Inferior parietal cortex (tissue), 1 donor: ENCODE measurements at regions not wholly inside any gene's neighbourhood (a gene's known extent, or its start where the extent isn't known, plus 50 kb on each side); places are given as distances from the start of the nearest gene placed in this dataset.
"Not testable (repeated sequence)": the region's sequence is repeated elsewhere in the genome, so short reads cannot be mapped to it uniquely, and the experiment has no call there.

Experiments
- DNase-seq: peaks from one replicate; pipeline ENCODE4 v3.0.0-alpha.2; 2016; ENCODE audit errors: extremely low spot score

GRCh38 chr6:11409371-11409770 is 128.2 kb upstream of the TMEM170B start:
- DNase-seq, result no peak

GRCh38 chr6:11407414-11407813 is 130.1 kb upstream of the TMEM170B start:
- DNase-seq, result no peak

GRCh38 chr6:11404838-11405237 is 132.7 kb upstream of the TMEM170B start:
- no peak for DNase-seq

GRCh38 chr6:11404081-11404480 is 133.5 kb upstream of the TMEM170B start:
- no peak for DNase-seq

- DNase-seq, result no peak
Observed at GRCh38 chr6:11403035-11403601, 134.4 kb upstream of the TMEM170B start.

GRCh38 chr6:11402581-11402980 is 135.0 kb upstream of the TMEM170B start:
- DNase-seq, result not testable (repeated sequence)

GRCh38 chr6:11401954-11402353 is 135.6 kb upstream of the TMEM170B start:
- not testable (repeated sequence) for DNase-seq

- no peak for DNase-seq
Observed at GRCh38 chr6:11398451-11399326, 138.9 kb upstream of the TMEM170B start.

GRCh38 chr6:11397622-11398450 is 139.7 kb upstream of the TMEM170B start:
- DNase-seq, result no peak

- DNase-seq, result no peak
Observed at GRCh38 chr6:11396860-11397259, 140.7 kb upstream of the TMEM170B start.

GRCh38 chr6:11393713-11394627 is 143.6 kb upstream of the TMEM170B start:
- DNase-seq, result no peak

GRCh38 chr6:11392778-11393507 is 144.6 kb upstream of the TMEM170B start:
- DNase-seq, result no peak

GRCh38 chr6:11391934-11392777 is 145.4 kb upstream of the TMEM170B start:
- DNase-seq, result no peak

GRCh38 chr6:11389977-11390376 is 147.6 kb upstream of the TMEM170B start:
- no peak for DNase-seq

- no peak for DNase-seq
Observed at GRCh38 chr6:11388983-11389944, 148.3 kb upstream of the TMEM170B start.

- no peak for DNase-seq
Observed at GRCh38 chr6:11387707-11388430, 149.7 kb upstream of the TMEM170B start.

- DNase-seq, result no peak
Observed at GRCh38 chr6:11386726-11387125, 150.8 kb upstream of the TMEM170B start.

GRCh38 chr6:11386323-11386722 is 151.2 kb upstream of the TMEM170B start:
- no peak for DNase-seq
